ENCODE measurements at regions not wholly inside any gene's neighbourhood (a gene's known extent, or its start where the extent isn't known, plus 50 kb on each side); places are given as distances from the start of the nearest gene placed in this dataset.
A peak's percentile ranks its signal among the peaks of the same experiment; 100 is the strongest.

- H3K36me3 ChIP-seq = no peaks in the 10 kb centered on the region
- no peaks in the 10 kb centered on the region for H3K4me1 ChIP-seq
- no peak for ATAC-seq
- H3K27me3 ChIP-seq = no peaks in the 10 kb centered on the region
- no peaks in the 10 kb centered on the region for H3K9me3 ChIP-seq
- no peak overlapping the region for H3K4me3 ChIP-seq
- TF ChIP-seq EP300 (IDR thresholded peaks at IDR 0.05) = no peak
- no peak for TF ChIP-seq CTCF (IDR thresholded peaks at IDR 0.05)
- no peak for TF ChIP-seq POLR2AphosphoS5 (IDR thresholded peaks at IDR 0.05)
- no peak for TF ChIP-seq POLR2A (IDR thresholded peaks at IDR 0.05)
- H3K27ac ChIP-seq = no peak overlapping the region
Observed at GRCh38 chr20:11193241-11193640, 519.4 kb upstream of the JAG1 start.

GRCh38 chr20:11195169-11195568 is 521.4 kb upstream of the JAG1 start:
- no peaks in the 10 kb centered on the region for H3K27me3 ChIP-seq

GRCh38 chr20:11195899-11196558 is 522.2 kb upstream of the JAG1 start:
- Histone ChIP-seq H3K4me1 (no peaks in the 10 kb centered on the region), H3K27me3 (no peaks in the 10 kb centered on the region), H3K4me3 (no peak overlapping the region), H3K36me3 (no peaks in the 10 kb centered on the region), H3K27ac (peak overlapping the region in 2 of 4 donors; percentile 45 to 54), H3K9me3 (no peaks in the 10 kb centered on the region)
- TF ChIP-seq CTCF (IDR thresholded peaks at IDR 0.05) (no peak), EP300 (IDR thresholded peaks at IDR 0.05) (no peak), POLR2A (IDR thresholded peaks at IDR 0.05) (no peak), POLR2AphosphoS5 (IDR thresholded peaks at IDR 0.05) (no peak)
- 50 to 52% methylated on average over 4 to 7 of the region's 8 CpGs for WGBS, 2 donors (ENCODE audit: low coverage in 1 of 2)
- ATAC-seq = peak; percentile 63

More at GRCh38 chr20:11195169-11195568, 521.4 kb upstream of the JAG1 start:
- 60 to 75% methylated on average over 1 to 5 of the region's 6 CpGs for WGBS, 2 donors (ENCODE audit: low coverage in 1 of 2)
- ATAC-seq = no peak
- Histone ChIP-seq H3K9me3 (no peaks in the 10 kb centered on the region), H3K4me1 (no peaks in the 10 kb centered on the region), H3K36me3 (no peaks in the 10 kb centered on the region), H3K27ac (no peak overlapping the region), H3K4me3 (no peak overlapping the region)
- TF ChIP-seq POLR2AphosphoS5 (IDR thresholded peaks at IDR 0.05) (no peak), POLR2A (IDR thresholded peaks at IDR 0.05) (no peak), EP300 (IDR thresholded peaks at IDR 0.05) (no peak), CTCF (IDR thresholded peaks at IDR 0.05) (no peak)

GRCh38 chr20:11197851-11198250 is 524.1 kb upstream of the JAG1 start:
- ATAC-seq = no peak
- no peak for TF ChIP-seq CTCF (IDR thresholded peaks at IDR 0.05)
- TF ChIP-seq POLR2A (IDR thresholded peaks at IDR 0.05) = no peak
- no peak for TF ChIP-seq EP300 (IDR thresholded peaks at IDR 0.05)
- TF ChIP-seq POLR2AphosphoS5 (IDR thresholded peaks at IDR 0.05) = no peak
- Histone ChIP-seq H3K27me3 (no peaks in the 10 kb centered on the region), H3K27ac (no peak overlapping the region), H3K4me3 (no peak overlapping the region), H3K4me1 (no peaks in the 10 kb centered on the region), H3K36me3 (no peaks in the 10 kb centered on the region), H3K9me3 (no peaks in the 10 kb centered on the region)

- ATAC-seq = no peak
- Histone ChIP-seq H3K27ac (no peak overlapping the region), H3K27me3 (no peaks in the 10 kb centered on the region), H3K4me3 (no peak overlapping the region), H3K36me3 (no peaks in the 10 kb centered on the region), H3K4me1 (peaks cover 0 to 2% (median 0%) of the 10 kb centered on the region in 3 donors), H3K9me3 (no peaks in the 10 kb centered on the region)
- no peak for TF ChIP-seq POLR2A (IDR thresholded peaks at IDR 0.05)
- TF ChIP-seq EP300 (IDR thresholded peaks at IDR 0.05) = no peak
- TF ChIP-seq POLR2AphosphoS5 (IDR thresholded peaks at IDR 0.05) = no peak
- TF ChIP-seq CTCF (IDR thresholded peaks at IDR 0.05) = no peak
Observed at GRCh38 chr20:11200423-11200822, 526.6 kb upstream of the JAG1 start.
